K562 (cell line): ENCODE measurements at regions not wholly inside any gene's neighbourhood (a gene's known extent, or its start where the extent isn't known, plus 50 kb on each side); places are given as distances from the start of the nearest gene placed in this dataset.
A peak's percentile ranks its signal among the peaks of the same experiment; 100 is the strongest.

Experiments used
- ARID1B ChIP-seq: fragments of 450-650 bp; IDR thresholded peaks from 2 replicates; pipeline ENCODE4 v1.6.1; 2016; ENCODE audit warnings: antibody characterized with exemption, mild to moderate bottlenecking, inconsistent platforms
- BHLHE40 ChIP-seq: IDR thresholded peaks from 2 replicates; pipeline ENCODE4 v1.6.1; 2011; ENCODE audit warnings: low read length, improper control_type of control experiment
- CBFA2T2 ChIP-seq: fragments of 450-650 bp; conservative IDR thresholded peaks from 2 replicates; pipeline ENCODE4 v1.6.1; 2017; ENCODE audit warnings: mild to moderate bottlenecking
- CBX3 ChIP-seq, 2 experiments: IDR thresholded peaks; 1 replicate in 1 of 2; 2 replicates in 1 of 2; pipeline ENCODE4 v1.6.1; 2012; ENCODE audit warnings: inconsistent platforms in 2 of 2, low read length in 2 of 2, borderline replicate concordance in 1 of 2, control low read depth in 1 of 2
- FOXA3 ChIP-seq, 2 experiments: fragments of 450-650 bp in 1 of 2; sonication (generic) in 1 of 2; formaldehyde crosslinking; IDR thresholded peaks in 1 of 2; conservative IDR thresholded peaks in 1 of 2; 2 replicates each; pipeline versions ENCODE4 v1.4.0 to v1.8.0; 2020 to 2022; ENCODE audit warnings: mild to moderate bottlenecking in 2 of 2, missing genetic modification reagents in 1 of 2
- FOXJ2 ChIP-seq: fragments of 200-800 bp; sonication (Bioruptor generic); IDR thresholded peaks from 2 replicates; pipeline ENCODE4 v1.6.1; 2016; ENCODE audit warnings: missing genetic modification characterization, missing compliant biosample characterization
- HNRNPL ChIP-seq: fragments of 200-400 bp; formaldehyde crosslinking; IDR thresholded peaks from 2 replicates; pipeline ENCODE4 v1.6.1; 2017; ENCODE audit warnings: low read depth, mild to moderate bottlenecking, low read length
- JUNB ChIP-seq: fragments of 450-650 bp; formaldehyde crosslinking; conservative IDR thresholded peaks from 2 replicates; pipeline ENCODE4 v1.4.0; 2020; ENCODE audit warnings: mild to moderate bottlenecking
- KHSRP ChIP-seq: fragments of 450-650 bp; IDR thresholded peaks from 2 replicates; pipeline ENCODE4 v1.6.1; 2017
- L3MBTL2 ChIP-seq: fragments of 450-650 bp; IDR thresholded peaks from 2 replicates; pipeline ENCODE4 v1.6.1; 2016; ENCODE audit warnings: mild to moderate bottlenecking, moderate library complexity
- NFIC ChIP-seq: fragments of 450-650 bp; IDR thresholded peaks from 2 replicates; pipeline ENCODE4 v1.6.1; 2017; ENCODE audit warnings: mild to moderate bottlenecking, inconsistent platforms
- NR2C2 ChIP-seq, 2 experiments: fragments of 200-800 bp in 1 of 2; sonication (Bioruptor generic) in 1 of 2; sonication (generic) in 1 of 2; formaldehyde crosslinking in 1 of 2; IDR thresholded peaks; 2 replicates each; pipeline versions ENCODE4 v1.6.1 to v1.8.0; 2016 to 2022; ENCODE audit warnings: mild to moderate bottlenecking in 1 of 2, missing compliant biosample characterization in 1 of 2, missing genetic modification characterization in 1 of 2, missing genetic modification reagents in 1 of 2
- POLR2AphosphoS2 ChIP-seq: IDR thresholded peaks from 2 replicates; pipeline ENCODE4 v1.6.1; 2012; ENCODE audit warnings: low read length, improper control_type of control experiment
- POLR3G ChIP-seq: IDR thresholded peaks from 2 replicates; pipeline ENCODE4 v1.6.1; 2011; ENCODE audit not compliant: insufficient read length, insufficient replicate concordance; ENCODE audit errors: extremely low read depth
- RAD21 ChIP-seq, 2 experiments: fragments of 250-450 bp in 1 of 2; fragments of 450-650 bp in 1 of 2; sonication (Bioruptor Pico) in 1 of 2; formaldehyde crosslinking in 1 of 2; IDR thresholded peaks in 1 of 2; conservative IDR thresholded peaks in 1 of 2; 2 replicates each; pipeline versions ENCODE4 v1.4.0 to v1.8.0; 2020 to 2022; ENCODE audit warnings: mild to moderate bottlenecking in 2 of 2, moderate library complexity in 1 of 2
- RAD51 ChIP-seq: fragments of 450-650 bp; IDR thresholded peaks from 2 replicates; pipeline ENCODE4 v1.7.1; 2016; ENCODE audit warnings: low read depth, mild to moderate bottlenecking, borderline replicate concordance
- SRF ChIP-seq, 2 experiments: fragments of 250-450, 450-650 bp in 1 of 2; sonication (Bioruptor Pico) in 1 of 2; sonication (generic) in 1 of 2; formaldehyde crosslinking; IDR thresholded peaks; 2 replicates each; pipeline versions ENCODE4 v1.5.0 to v1.5.1; 2020 to 2022; ENCODE audit warnings: mild to moderate bottlenecking in 1 of 2, missing genetic modification reagents in 1 of 2
- TBP ChIP-seq: optimal IDR thresholded peaks from 2 replicates; pipeline ENCODE3; 2011; ENCODE audit warnings: low read depth, low read length, improper control_type of control experiment
- YBX1 ChIP-seq: fragments of 450-650 bp; IDR thresholded peaks from 2 replicates; pipeline ENCODE4 v1.7.1; 2016; ENCODE audit warnings: mild to moderate bottlenecking
- ZNF431 ChIP-seq: sonication (generic); formaldehyde crosslinking; IDR thresholded peaks from 2 replicates; pipeline ENCODE4 v1.8.0; 2022; ENCODE audit warnings: mild to moderate bottlenecking, missing genetic modification reagents
- ZNF77 ChIP-seq: fragments of 250-450 bp; sonication (Bioruptor Pico); IDR thresholded peaks from 2 replicates; pipeline ENCODE4 v1.5.0; 2020
- ZZZ3 ChIP-seq: fragments of 450-650 bp; IDR thresholded peaks from 2 replicates; pipeline ENCODE4 v1.6.1; 2016; ENCODE audit warnings: antibody characterized with exemption, mild to moderate bottlenecking, moderate library complexity
- TF ChIP-seq, protein P1 (sequence below), 2 experiments: fragments of 450-650 bp in 1 of 2; IDR thresholded peaks; 2 replicates each; pipeline ENCODE4 v1.6.1; 2011 to 2017; ENCODE audit warnings: low read depth in 2 of 2, antibody characterized with exemption in 1 of 2, borderline replicate concordance in 1 of 2, low read length in 1 of 2, mild to moderate bottlenecking in 1 of 2, mixed read lengths in 1 of 2; ENCODE audit not compliant: control insufficient read depth in 1 of 2
- TF ChIP-seq, protein P2 (sequence below): sonication (generic); formaldehyde crosslinking; IDR thresholded peaks from 2 replicates; pipeline ENCODE4 v1.9.0; 2022; ENCODE audit warnings: mild to moderate bottlenecking, missing genetic modification reagents
- TF ChIP-seq, protein P3 (sequence below): sonication (generic); formaldehyde crosslinking; IDR thresholded peaks from 2 replicates; pipeline ENCODE4 v1.8.0; 2022; ENCODE audit warnings: mild to moderate bottlenecking, low read depth, missing genetic modification reagents

DNA sequence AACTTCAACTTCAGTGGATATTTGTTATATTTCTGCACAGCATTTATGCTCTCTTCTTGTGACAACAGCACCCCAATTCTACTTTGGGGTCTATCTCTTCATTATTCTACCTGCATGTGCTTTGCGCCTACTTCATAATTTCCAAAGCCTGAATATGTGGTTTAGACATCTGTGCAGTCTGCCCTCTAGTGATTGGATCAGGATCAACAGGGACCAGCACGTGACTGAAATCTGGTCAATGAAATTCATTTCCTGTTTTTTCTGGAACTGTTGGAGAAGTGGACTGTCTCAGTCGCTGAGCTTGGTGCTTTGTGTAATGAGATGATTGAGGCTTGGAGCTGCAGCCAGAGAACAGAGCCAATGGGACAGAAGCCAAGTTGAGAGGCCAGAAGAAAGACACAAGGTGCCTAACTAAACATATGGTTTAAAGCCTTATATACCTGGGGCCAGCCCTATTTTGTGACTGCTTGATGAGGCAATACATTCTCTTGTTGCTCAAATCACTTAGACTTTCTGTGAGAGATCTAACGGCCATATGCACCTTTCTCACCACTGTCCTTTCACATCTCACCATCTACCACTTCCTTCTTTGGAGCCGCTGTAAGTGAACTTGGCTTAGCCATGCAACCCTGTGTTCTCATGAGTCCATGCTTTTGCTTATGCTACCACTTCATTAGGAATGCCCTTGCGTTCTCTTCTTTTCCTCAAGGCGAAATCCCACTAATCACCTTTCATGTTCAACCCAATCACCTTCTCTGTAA lies 68.8 kb upstream of the PPP2R2B start (continued):
- TF ChIP-seq KHSRP (no peak), POLR3G (no peak), NR2C2 (CRISPR knock-in tag; IDR thresholded peaks at IDR 0.05) (no peak), NR2C2 (tag; IDR thresholded peaks at IDR 0.05) (no peak), FOXJ2 (tag) (no peak), ZNF77 (CRISPR knock-in tag) (no peak), ZZZ3 (no peak), JUNB (CRISPR knock-in tag) (no peak), HNRNPL (no peak), TBP (no peak), L3MBTL2 (no peak), NFIC (no peak), BHLHE40 (peak; percentile 80), CBFA2T2 (0 out of 2 replicates have a peak, but pooled peaks have one; percentile 6), SRF (CRISPR knock-in tag; IDR thresholded peaks at IDR 0.05) (no peak), YBX1 (no peak), ZNF431 (CRISPR knock-in tag) (no peak), POLR2AphosphoS2 (no peak), FOXA3 (CRISPR knock-in tag; conservative IDR thresholded peaks at IDR 0.05 in 1 of 2, IDR thresholded peaks at IDR 0.05 in 1 of 2) (no peak), RAD51 (peak; percentile 67), RAD21 (CRISPR knock-in tag; conservative IDR thresholded peaks at IDR 0.05 in 1 of 2, IDR thresholded peaks at IDR 0.05 in 1 of 2) (peak in 1 of 2 experiments; percentile 24; a peak in 1 of 4 replicates), ARID1B (no peak), CBX3 (IDR thresholded peaks at IDR 0.05; ENCODE audit: borderline replicate concordance in 1 of 2, low read length in 2 of 2) (no peak)
- TF ChIP-seq, protein P1, sequence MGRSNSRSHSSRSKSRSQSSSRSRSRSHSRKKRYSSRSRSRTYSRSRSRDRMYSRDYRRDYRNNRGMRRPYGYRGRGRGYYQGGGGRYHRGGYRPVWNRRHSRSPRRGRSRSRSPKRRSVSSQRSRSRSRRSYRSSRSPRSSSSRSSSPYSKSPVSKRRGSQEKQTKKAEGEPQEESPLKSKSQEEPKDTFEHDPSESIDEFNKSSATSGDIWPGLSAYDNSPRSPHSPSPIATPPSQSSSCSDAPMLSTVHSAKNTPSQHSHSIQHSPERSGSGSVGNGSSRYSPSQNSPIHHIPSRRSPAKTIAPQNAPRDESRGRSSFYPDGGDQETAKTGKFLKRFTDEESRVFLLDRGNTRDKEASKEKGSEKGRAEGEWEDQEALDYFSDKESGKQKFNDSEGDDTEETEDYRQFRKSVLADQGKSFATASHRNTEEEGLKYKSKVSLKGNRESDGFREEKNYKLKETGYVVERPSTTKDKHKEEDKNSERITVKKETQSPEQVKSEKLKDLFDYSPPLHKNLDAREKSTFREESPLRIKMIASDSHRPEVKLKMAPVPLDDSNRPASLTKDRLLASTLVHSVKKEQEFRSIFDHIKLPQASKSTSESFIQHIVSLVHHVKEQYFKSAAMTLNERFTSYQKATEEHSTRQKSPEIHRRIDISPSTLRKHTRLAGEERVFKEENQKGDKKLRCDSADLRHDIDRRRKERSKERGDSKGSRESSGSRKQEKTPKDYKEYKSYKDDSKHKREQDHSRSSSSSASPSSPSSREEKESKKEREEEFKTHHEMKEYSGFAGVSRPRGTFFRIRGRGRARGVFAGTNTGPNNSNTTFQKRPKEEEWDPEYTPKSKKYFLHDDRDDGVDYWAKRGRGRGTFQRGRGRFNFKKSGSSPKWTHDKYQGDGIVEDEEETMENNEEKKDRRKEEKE (IDR thresholded peaks at IDR 0.05; ENCODE audit: borderline replicate concordance in 1 of 2, control insufficient read depth in 1 of 2, low read depth in 2 of 2, low read length in 1 of 2), result no peak
- TF ChIP-seq, protein P2, sequence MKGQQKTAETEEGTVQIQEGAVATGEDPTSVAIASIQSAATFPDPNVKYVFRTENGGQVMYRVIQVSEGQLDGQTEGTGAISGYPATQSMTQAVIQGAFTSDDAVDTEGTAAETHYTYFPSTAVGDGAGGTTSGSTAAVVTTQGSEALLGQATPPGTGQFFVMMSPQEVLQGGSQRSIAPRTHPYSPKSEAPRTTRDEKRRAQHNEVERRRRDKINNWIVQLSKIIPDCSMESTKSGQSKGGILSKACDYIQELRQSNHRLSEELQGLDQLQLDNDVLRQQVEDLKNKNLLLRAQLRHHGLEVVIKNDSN (CRISPR knock-in tag), result peak; percentile 82
- TF ChIP-seq, protein P3, sequence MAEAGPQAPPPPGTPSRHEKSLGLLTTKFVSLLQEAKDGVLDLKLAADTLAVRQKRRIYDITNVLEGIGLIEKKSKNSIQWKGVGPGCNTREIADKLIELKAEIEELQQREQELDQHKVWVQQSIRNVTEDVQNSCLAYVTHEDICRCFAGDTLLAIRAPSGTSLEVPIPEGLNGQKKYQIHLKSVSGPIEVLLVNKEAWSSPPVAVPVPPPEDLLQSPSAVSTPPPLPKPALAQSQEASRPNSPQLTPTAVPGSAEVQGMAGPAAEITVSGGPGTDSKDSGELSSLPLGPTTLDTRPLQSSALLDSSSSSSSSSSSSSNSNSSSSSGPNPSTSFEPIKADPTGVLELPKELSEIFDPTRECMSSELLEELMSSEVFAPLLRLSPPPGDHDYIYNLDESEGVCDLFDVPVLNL (CRISPR knock-in tag), result no peak
